Spinal cord (tissue), 9 donors: ENCODE measurements at regions not wholly inside any gene's neighbourhood (a gene's known extent, or its start where the extent isn't known, plus 50 kb on each side); places are given as distances from the start of the nearest gene placed in this dataset.
"Not testable (repeated sequence)": the region's sequence is repeated elsewhere in the genome, so short reads cannot be mapped to it uniquely, and the experiment has no call there.

ENCODE experiments used
- DNase-seq, 6 donors: peaks; one replicate each; pipeline versions ENCODE4 v3.0.0 to v3.0.0-alpha.2; 2013 to 2015; ENCODE audit warnings: low spot score in 6 of 6, low read depth in 4 of 6
- H3K27ac ChIP-seq: one replicate; pipeline ENCODE4 v1.5.1; 2013; ENCODE audit warnings: low read depth, low read length, control low read depth
- H3K27me3 ChIP-seq: one replicate; pipeline ENCODE4 v1.6.1; 2013; ENCODE audit warnings: low read length; ENCODE audit not compliant: control insufficient read depth, insufficient read depth
- H3K36me3 ChIP-seq: one replicate; pipeline ENCODE4 v1.6.1; 2013; ENCODE audit warnings: low read length; ENCODE audit not compliant: control insufficient read depth, insufficient read depth
- H3K4me1 ChIP-seq: one replicate; pipeline ENCODE4 v1.6.1; 2013; ENCODE audit warnings: low read length; ENCODE audit not compliant: control insufficient read depth, insufficient read depth
- H3K4me3 ChIP-seq: one replicate; pipeline ENCODE4 v1.5.1; 2013; ENCODE audit warnings: low read depth, low read length, control low read depth
- H3K9me3 ChIP-seq: one replicate; pipeline ENCODE4 v1.6.1; 2013; ENCODE audit warnings: low read length; ENCODE audit not compliant: control insufficient read depth, insufficient read depth
- WGBS: methylation state at CpG from one replicate; pipeline ENCODE4 v1.1.5; 2013; ENCODE audit warnings: missing lambda C conversion rate; ENCODE audit not compliant: insufficient coverage; 5-methylcytosine and 5-hydroxymethylcytosine counted together
- donor health status: healthy.

DNA sequence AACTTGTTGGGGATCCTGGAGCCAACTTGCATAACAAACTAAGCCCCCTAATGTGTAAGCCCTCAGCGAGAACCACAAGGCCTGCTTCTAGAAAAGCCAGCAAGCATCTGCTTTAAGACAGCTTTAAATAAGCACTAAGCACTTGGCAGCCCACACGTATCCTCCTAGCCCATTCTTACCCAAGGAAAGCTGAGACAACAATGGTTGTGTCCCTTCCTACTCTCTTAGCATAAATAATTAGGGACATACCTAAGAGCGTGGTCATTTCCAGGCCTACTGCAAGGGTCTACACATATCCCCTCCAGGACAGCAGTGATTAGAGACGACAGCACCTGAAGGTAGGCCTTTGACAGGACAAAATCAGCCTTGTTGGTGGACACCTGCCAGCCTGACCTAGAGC is 322.8 kb upstream of the PPARGC1A start:
- H3K9me3 ChIP-seq: no peaks in the 10 kb centered on the region
- H3K4me3 ChIP-seq: no peak overlapping the region
- DNase-seq: no peak
- H3K4me1 ChIP-seq: no peaks in the 10 kb centered on the region
- no peaks in the 10 kb centered on the region for H3K27me3 ChIP-seq
- no peak overlapping the region for H3K27ac ChIP-seq
- 83% methylated on average over 4 of the region's 4 CpGs for WGBS
- H3K36me3 ChIP-seq: no peaks in the 10 kb centered on the region

DNA sequence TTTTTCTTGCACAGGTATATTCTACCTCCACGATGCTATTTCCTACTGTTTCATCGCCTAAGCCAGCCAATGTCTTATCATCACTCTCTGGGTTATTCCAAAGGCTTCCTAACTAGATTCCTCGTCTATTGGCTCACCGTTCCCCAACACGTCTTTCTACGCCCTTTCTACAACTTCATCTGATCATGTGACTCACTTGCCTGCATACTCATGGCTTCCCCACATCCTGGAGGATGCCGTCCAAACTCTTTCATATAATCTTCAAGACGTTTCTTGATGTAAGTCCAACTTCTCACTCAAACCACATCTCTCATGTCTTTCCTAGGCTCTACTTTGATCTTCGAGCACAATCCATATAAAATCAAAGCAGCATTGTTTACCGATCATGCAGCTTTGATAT is 322.0 kb upstream of the PPARGC1A start:
- Histone ChIP-seq H3K27ac (no peak overlapping the region), H3K36me3 (no peaks in the 10 kb centered on the region), H3K4me3 (no peak overlapping the region), H3K4me1 (no peaks in the 10 kb centered on the region), H3K27me3 (no peaks in the 10 kb centered on the region), H3K9me3 (no peaks in the 10 kb centered on the region)
- no peak for DNase-seq
- 96% methylated on average over 8 of the region's 10 CpGs for WGBS

DNA sequence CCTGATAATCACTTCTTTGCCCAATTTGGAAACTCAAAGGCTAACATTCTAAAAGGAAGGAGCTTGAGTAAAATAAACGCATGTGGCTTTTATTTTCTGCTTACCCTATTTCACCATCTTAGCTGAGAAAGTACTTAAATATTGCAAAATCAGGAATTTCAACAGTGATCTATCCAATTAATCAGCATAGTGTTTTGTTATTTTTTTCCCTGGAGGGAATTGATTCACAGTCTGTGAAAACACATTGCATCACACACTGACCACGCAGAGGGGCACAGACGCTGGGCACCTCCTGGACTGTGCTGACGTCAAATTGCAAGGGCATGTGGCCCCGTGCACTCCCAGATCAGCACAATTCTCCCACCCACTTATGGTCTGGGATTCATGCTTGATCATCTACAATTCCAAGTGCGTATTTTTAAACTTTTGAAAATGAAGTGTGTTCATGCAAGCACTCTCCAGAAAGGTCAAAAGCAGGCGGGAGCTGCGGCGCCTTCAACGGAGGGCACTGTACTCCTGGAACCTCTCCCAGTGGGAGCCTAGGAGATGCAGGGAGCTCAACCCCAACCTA is 320.6 kb upstream of the PPARGC1A start:
- 69% methylated on average over 6 of the region's 10 CpGs for WGBS
- no peaks in the 10 kb centered on the region for H3K27me3 ChIP-seq
- H3K4me1 ChIP-seq: no peaks in the 10 kb centered on the region
- no peaks in the 10 kb centered on the region for H3K36me3 ChIP-seq
- no peak overlapping the region for H3K27ac ChIP-seq
- H3K9me3 ChIP-seq: no peaks in the 10 kb centered on the region
- no peak for DNase-seq
- H3K4me3 ChIP-seq: no peak overlapping the region

DNA sequence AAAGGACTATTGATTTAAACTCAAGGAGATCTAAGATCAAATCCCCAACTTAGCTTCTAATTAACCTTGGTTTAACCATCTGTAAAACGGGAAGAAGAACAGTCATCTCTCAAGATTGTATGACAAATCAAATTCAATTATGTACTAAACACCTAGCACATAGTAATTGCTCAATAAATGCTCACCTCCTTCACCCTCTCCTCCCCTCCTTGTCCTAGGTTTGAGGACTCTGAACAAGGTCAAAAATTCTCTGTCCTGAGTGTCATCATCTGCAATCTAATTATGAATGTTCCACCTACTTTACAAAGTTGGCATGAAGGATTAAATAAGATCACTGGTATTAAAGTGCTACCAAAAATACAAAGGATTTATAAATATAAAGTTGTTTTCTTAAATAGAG is 320.1 kb upstream of the PPARGC1A start:
- Histone ChIP-seq H3K9me3 (no peaks in the 10 kb centered on the region), H3K36me3 (no peaks in the 10 kb centered on the region), H3K4me3 (no peak overlapping the region), H3K27ac (no peak overlapping the region), H3K4me1 (no peaks in the 10 kb centered on the region), H3K27me3 (no peaks in the 10 kb centered on the region)
- no peak for DNase-seq
- 78% methylated on average over 1 of the region's 1 CpG for WGBS

DNA sequence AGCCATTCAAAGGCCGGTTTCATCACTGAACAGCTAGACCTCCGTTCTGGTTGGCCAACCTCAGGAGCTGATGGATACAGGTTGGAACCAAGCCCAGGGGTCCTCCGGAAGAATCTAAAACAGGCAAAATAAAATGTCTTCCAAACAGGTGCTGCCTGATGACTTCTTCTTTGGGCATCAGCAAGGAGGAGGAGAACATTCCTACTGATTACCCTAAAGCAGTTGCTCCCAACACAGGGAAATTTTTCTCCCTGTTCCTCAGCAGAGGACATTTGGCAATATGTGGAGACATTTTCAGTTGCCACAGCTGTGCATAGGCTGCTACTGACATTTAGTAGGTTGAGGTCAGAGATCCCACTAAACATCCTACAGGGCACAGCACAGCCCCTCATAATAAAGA is 319.3 kb upstream of the PPARGC1A start:
- Histone ChIP-seq H3K4me3 (no peak overlapping the region), H3K36me3 (no peaks in the 10 kb centered on the region), H3K27ac (no peak overlapping the region), H3K4me1 (no peaks in the 10 kb centered on the region), H3K27me3 (no peaks in the 10 kb centered on the region), H3K9me3 (no peaks in the 10 kb centered on the region)
- WGBS: 80% methylated on average over 1 of the region's 3 CpGs
- DNase-seq: no peak

DNA sequence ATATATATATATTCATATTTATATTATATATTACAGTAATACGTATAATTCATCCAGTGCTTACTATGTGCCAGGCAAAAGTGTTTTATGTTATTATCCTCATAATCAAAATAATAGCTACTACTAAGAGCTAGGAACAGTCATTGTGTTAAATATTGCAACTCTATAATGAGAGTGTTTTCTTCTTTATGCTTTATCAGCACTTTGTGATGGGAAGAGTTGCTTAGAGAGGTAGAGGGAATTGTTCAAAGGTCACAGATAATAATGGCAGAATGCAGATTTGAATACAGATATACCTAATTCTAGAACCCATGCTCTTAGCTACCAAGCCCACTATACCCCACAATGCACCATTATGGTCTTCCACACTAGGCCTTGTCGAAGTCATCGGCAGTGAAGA is 318.8 kb upstream of the PPARGC1A start:
- no peaks in the 10 kb centered on the region for H3K36me3 ChIP-seq
- DNase-seq: no peak
- no peak overlapping the region for H3K4me3 ChIP-seq
- whole genome bisulfite sequencing: no CpG with 5 or more reads among the region's 3 CpGs
- H3K27ac ChIP-seq: no peak overlapping the region
- no peaks in the 10 kb centered on the region for H3K9me3 ChIP-seq
- H3K4me1 ChIP-seq: no peaks in the 10 kb centered on the region
- no peaks in the 10 kb centered on the region for H3K27me3 ChIP-seq

DNA sequence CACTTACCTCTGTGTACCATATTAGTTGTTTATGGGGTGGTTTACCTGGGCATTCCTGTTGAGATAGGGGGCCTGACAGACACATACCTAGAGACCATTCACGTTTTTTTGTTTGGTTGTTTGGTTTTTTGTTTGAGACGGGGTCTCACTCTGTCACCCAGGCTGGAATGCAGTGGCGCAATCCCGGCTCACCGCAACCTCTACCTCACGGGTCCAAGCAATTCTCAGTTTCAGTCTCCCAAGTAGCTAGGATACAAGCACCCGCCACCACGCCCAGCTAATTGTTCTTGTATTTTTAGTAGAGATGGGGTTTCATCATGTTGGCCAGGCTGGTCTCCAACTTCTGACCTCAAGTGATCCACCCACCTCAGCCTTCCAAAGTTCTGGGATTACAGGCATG is 314.9 kb upstream of the PPARGC1A start:
- not testable (repeated sequence) for DNase-seq, H3K4me3 ChIP-seq, H3K27me3 ChIP-seq, H3K27ac ChIP-seq, H3K36me3 ChIP-seq, H3K9me3 ChIP-seq, H3K4me1 ChIP-seq
- no CpG with 5 or more reads among the region's 8 CpGs for WGBS

DNA sequence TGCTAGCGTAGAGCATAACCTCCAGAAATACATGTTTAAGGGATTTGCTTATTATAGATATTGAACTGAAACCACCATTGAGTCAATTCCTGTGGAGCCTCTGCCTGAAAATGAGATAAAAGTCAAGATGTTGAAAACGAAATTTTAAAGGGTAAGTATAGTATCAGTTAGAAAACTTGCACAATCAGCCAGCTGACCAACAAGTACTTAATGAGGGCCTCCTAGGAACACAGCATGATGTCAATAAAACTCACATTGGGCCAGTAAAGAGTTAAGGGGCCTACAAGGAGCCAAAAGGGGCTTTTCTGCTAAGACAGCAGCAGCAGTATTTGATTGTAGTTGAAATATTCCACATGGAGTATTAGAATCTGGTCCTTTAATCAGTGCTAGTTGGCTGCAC is 314.1 kb upstream of the PPARGC1A start:
- no peaks in the 10 kb centered on the region for H3K36me3 ChIP-seq
- no peaks in the 10 kb centered on the region for H3K27me3 ChIP-seq
- no CpG with 5 or more reads among the region's 2 CpGs for WGBS
- H3K27ac ChIP-seq: no peak overlapping the region
- H3K4me1 ChIP-seq: no peaks in the 10 kb centered on the region
- no peak for DNase-seq
- H3K4me3 ChIP-seq: no peak overlapping the region
- H3K9me3 ChIP-seq: no peaks in the 10 kb centered on the region

DNA sequence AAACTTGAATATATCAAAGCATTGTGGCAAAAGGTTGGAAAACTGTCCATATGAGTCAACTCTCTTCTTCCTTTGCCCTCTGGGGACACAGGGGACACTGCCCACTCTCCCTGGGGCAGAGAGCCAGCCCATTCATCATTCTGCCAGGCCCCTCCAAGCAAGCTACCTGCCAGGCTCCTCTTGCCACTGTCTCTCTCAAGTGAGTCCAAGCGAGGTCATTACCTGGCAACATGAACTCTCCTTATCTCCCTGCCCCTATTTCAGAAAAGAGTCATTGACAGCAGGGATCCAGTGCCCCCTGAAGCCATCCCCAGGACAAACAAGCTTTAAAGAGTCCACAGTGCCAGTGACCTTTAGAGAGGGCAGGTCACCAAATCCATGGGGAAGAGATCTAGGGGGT is 312.7 kb upstream of the PPARGC1A start:
- H3K27me3 ChIP-seq: no peaks in the 10 kb centered on the region
- H3K9me3 ChIP-seq: no peaks in the 10 kb centered on the region
- no peaks in the 10 kb centered on the region for H3K4me1 ChIP-seq
- WGBS: 82% methylated on average over 1 of the region's 1 CpG
- H3K36me3 ChIP-seq: no peaks in the 10 kb centered on the region
- H3K27ac ChIP-seq: no peak overlapping the region
- no peak overlapping the region for H3K4me3 ChIP-seq
- DNase-seq: no peak

DNA sequence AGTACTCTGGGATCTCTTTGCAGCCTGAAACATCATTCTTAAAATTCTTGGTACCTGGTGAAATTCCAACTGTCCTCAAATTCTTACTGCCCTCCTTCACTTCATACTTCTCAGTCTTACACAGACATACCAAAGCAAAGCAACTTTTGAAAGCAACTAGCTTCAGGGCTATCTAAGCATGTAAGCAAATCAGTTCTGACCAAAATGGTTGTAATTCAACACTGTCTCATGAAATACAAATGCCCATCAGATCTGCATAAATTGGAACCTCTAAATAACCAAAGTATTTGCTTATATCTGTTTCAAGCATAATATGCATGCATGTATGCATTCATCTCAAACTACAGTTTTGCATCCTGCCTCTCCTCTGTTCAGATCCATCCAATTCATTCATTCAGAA is 308.1 kb upstream of the PPARGC1A start:
- no peak overlapping the region for H3K27ac ChIP-seq
- H3K36me3 ChIP-seq: no peaks in the 10 kb centered on the region
- no peaks in the 10 kb centered on the region for H3K27me3 ChIP-seq
- no peak for DNase-seq
- no peaks in the 10 kb centered on the region for H3K9me3 ChIP-seq
- H3K4me3 ChIP-seq: no peak overlapping the region
- H3K4me1 ChIP-seq: no peaks in the 10 kb centered on the region
